Jurkat, Clone E6-1 (cell line): ENCODE measurements at regions not wholly inside any gene's neighbourhood (a gene's known extent, or its start where the extent isn't known, plus 50 kb on each side); places are given as distances from the start of the nearest gene placed in this dataset.
"Not testable (repeated sequence)": the region's sequence is repeated elsewhere in the genome, so short reads cannot be mapped to it uniquely, and the experiment has no call there.

Source experiments
- DNase-seq: peaks from one replicate; pipeline ENCODE4 v3.0.0-alpha.2; 2011; ENCODE audit warnings: low read depth, low spot score
- H3K4me3 ChIP-seq: 2 replicates; pipeline ENCODE4 v1.5.1; 2011; ENCODE audit warnings: mild to moderate bottlenecking, low read length, control low read depth, moderate library complexity

GRCh38 chrX:40530509-40530908 lies 50.3 kb upstream of the ATP6AP2 start:
- no peak for DNase-seq
- no peak overlapping the region for H3K4me3 ChIP-seq

GRCh38 chrX:40527543-40527942 lies 53.2 kb upstream of the ATP6AP2 start:
- no peak for DNase-seq
- H3K4me3 ChIP-seq = no peak overlapping the region

GRCh38 chrX:40526412-40526811 lies 54.4 kb upstream of the ATP6AP2 start:
- H3K4me3 ChIP-seq = no peak overlapping the region
- no peak for DNase-seq

DNA sequence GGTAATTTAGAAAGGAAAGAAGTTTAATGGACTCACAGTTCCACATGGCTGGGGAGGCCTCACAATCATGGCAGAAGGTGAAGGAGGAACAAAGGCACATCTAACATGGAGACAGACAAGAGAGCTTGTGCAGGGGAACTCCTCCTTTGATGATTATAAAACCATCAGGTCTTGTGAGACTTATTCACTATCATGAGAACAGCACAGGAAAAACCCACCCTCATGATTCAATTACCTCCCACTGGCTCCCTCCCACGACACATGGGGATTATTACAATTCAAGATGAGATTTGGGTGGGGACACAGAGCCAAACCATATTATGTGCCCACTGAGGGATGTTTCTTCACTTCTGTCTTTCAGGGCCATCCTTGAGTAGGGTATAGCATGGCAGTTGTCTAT lies 54.9 kb upstream of the ATP6AP2 start:
- DNase-seq, H3K4me3 ChIP-seq: not testable (repeated sequence)

GRCh38 chrX:40524423-40524822 lies 56.3 kb upstream of the ATP6AP2 start:
- DNase-seq = no peak
- no peak overlapping the region for H3K4me3 ChIP-seq

DNA sequence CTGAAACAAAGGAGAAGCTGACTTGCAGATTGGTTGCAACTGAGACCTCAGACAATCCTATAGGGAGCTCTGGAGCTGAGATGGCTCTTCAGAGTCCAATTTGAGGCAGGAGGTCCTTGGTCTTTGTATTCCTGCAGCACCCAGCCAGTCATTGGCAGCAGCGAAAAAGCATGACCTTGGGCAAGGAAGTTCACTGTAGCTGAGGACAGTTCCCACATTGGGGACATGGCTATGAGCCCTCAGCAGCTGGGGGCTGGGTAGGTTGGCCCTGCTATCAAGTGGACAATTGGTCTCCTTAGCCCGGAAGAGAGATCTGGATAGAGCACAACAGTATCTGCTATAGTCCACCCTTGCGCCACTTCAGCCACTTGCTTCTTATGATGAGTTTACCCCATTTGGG lies 56.9 kb upstream of the ATP6AP2 start:
- no peak overlapping the region for H3K4me3 ChIP-seq
- no peak for DNase-seq

- H3K4me3 ChIP-seq = no peak overlapping the region
- no peak for DNase-seq
Observed at GRCh38 chrX:40521868-40522450, 58.8 kb upstream of the ATP6AP2 start.

DNA sequence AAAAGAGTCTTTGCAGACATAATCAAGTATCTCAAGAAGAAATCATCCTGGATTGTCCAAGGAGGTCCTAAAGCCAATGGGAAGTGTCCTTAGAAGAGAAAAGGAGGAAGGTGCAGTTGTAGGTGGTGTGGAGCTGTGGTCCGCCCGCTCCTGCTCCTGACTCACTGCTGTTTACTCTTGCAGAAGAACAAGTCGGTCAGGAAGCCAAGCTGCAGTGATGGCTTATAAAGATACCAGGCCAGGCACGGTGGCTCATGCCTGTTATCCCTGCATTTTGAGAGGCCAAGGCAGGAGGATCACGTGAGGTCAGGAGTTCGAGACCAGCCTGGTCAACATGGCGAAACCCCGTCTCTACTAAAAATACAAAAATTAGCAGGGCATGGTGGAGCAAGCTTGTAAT lies 66.4 kb upstream of the ATP6AP2 start:
- DNase-seq = no peak
- no peak overlapping the region for H3K4me3 ChIP-seq

DNA sequence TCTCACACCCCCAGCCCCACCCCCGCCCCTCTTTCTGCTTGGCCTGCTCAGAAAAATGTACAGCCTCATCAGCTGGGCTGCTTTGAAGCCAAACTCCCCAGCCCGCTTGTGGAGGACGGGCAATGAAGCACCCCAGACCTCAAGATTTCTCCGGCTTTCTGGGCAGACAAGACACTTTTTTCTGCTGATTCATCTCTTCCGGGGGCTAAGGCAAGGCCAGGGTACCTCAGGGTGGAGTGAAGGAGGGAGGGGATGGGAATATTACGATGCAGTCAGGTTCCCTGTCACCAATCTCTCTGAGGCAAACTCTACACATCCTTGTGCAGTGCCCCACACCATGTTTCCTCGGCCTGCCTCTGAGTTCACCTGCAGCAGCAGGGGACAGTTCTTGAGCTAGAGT lies 66.9 kb upstream of the ATP6AP2 start:
- no peak for DNase-seq
- H3K4me3 ChIP-seq = no peak overlapping the region

DNA sequence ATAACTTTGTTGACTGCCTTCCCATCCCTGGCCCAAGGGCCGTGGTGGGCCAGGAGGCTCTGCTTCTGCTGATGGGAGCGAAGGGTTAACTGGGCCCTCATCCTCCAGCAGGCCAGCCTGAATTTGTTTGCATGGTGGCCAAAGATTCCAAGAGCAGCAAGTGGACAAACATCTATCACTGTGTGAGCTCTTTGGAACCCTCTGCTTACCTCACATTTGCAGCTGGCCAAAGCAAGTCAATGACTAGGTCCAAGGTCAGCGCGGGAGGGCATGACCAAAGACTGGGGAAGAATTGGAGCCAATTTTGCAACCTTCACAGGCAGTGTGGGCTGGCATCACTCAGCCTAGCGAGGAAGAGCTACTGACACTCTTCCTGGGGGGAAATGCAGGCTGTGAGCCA lies 67.8 kb upstream of the ATP6AP2 start:
- no peak overlapping the region for H3K4me3 ChIP-seq
- DNase-seq = no peak

DNA sequence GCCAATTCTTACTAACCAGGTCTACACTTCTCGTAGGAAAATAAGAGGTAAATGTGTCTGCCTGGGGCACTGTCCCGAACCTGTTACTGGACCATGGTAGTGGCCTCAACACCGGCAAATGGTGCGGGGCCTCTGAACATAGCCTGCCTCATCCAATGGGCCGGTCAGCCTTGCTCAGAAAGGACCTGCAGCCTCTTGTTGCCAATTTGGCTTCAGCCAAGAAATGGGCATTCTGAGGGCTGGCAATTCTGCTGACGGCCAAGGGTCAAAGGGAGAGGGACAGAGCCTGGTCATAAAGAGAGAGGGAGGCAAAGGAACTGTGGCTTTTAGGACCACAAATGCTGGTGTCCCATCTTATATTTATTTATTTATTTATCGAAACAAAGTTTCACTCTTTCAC lies 69.5 kb upstream of the ATP6AP2 start:
- H3K4me3 ChIP-seq = no peak overlapping the region
- DNase-seq = no peak

DNA sequence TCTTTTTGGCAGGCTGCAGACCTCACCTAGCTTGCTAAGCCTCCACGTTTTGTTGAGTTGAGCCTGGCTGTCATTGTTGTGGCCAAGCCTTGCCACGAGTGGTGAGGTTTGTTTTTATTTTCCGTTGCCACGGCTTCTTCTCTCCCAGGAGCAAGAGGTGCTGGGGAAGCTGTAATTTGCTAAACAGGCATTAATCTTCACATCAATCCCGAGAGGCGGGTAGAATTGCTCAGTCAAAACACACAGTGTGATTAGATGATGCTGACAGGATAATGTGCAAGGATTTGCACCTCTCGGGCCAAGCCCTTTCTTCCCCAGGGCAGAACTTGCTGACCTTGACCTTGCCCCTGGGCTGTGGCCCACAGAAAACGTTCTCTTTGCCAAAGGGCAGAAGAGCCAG lies 72.2 kb upstream of the ATP6AP2 start:
- no peak overlapping the region for H3K4me3 ChIP-seq
- no peak for DNase-seq

- no peak for DNase-seq
Observed at GRCh38 chrX:40506201-40506985, 74.4 kb upstream of the ATP6AP2 start.

GRCh38 chrX:40504801-40505605 lies 75.8 kb upstream of the ATP6AP2 start:
- DNase-seq = no peak
- H3K4me3 ChIP-seq = no peak overlapping the region

More at GRCh38 chrX:40506201-40506985, 74.4 kb upstream of the ATP6AP2 start:
- no peak overlapping the region for H3K4me3 ChIP-seq

GRCh38 chrX:40503094-40503493 lies 77.7 kb upstream of the ATP6AP2 start:
- no peak overlapping the region for H3K4me3 ChIP-seq

GRCh38 chrX:40502688-40503087 lies 78.1 kb upstream of the ATP6AP2 start:
- no peak overlapping the region for H3K4me3 ChIP-seq
- no peak for DNase-seq

More at GRCh38 chrX:40503094-40503493, 77.7 kb upstream of the ATP6AP2 start:
- DNase-seq = no peak

DNA sequence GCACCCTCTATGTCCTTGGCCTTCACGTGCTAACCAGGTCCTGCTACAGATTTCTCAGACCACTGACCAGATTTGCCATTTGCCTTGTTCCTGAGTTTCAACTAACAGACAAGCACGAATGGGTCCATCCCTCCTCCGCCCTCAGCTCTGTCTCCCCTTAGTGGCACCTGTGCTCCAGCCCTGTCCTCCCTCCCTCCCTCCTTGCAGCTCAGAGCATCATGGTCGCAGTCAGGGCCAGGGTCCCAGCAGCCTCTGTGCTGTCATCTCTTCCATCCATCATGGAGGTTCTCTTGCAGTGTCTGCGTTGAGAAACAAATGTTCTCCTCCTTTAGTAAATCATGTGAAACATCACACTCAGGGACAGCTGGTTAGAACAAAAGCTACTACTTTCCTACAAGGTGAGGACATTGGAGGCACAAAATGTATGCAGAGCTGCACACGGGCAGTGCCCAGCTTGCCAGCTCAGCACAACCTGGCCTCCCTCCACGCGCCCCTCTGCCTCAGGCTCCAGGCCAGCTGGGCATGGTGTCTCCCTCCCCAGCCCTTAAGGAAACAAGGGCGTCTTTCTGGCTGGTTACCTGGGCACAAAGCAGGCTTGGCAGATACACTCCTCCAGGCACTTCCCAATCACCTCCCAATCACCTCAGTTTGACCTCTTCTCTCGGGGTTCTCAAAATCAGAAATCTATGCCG lies 79.5 kb upstream of the ATP6AP2 start:
- DNase-seq = no peak
- no peak overlapping the region for H3K4me3 ChIP-seq

- no peak for DNase-seq
- H3K4me3 ChIP-seq = no peak overlapping the region
Observed at GRCh38 chrX:40496728-40497127, 84.0 kb upstream of the ATP6AP2 start.

GRCh38 chrX:40495659-40496058 lies 85.1 kb upstream of the ATP6AP2 start:
- no peak overlapping the region for H3K4me3 ChIP-seq
- DNase-seq = no peak

- no peak overlapping the region for H3K4me3 ChIP-seq
- DNase-seq = no peak
Observed at GRCh38 chrX:40494005-40494404, 86.8 kb upstream of the ATP6AP2 start.
